OCI-LY1 (cell line): ENCODE measurements at regions not wholly inside any gene's neighbourhood (a gene's known extent, or its start where the extent isn't known, plus 50 kb on each side); places are given as distances from the start of the nearest gene placed in this dataset.

Experiments
- H2AFZ ChIP-seq: fragments of 200-600 bp; sonication (generic), shearing (Covaris generic); 2 replicates; pipeline ENCODE4 v1.6.0; 2014; ENCODE audit warnings: antibody characterized with exemption, mild to moderate bottlenecking, low read length
- H3F3A ChIP-seq: fragments of 200-600 bp; sonication (generic), shearing (Covaris generic); 2 replicates; pipeline ENCODE4 v1.6.0; 2014; ENCODE audit warnings: mild to moderate bottlenecking, antibody characterized with exemption, low read length, moderate library complexity; ENCODE audit not compliant: insufficient read depth
- H3K27ac ChIP-seq: fragments of 200-600 bp; sonication (generic); 2 replicates; pipeline ENCODE4 v1.5.1; 2014; ENCODE audit warnings: low read length, mixed run types, mild to moderate bottlenecking, low read depth; ENCODE audit not compliant: poor library complexity, severe bottlenecking
- H3K27me3 ChIP-seq: fragments of 200-600 bp; sonication (generic); 2 replicates; pipeline ENCODE4 v1.6.0; 2014; ENCODE audit warnings: antibody characterized with exemption, mild to moderate bottlenecking, low read length, moderate library complexity; ENCODE audit not compliant: insufficient read depth
- H3K36me3 ChIP-seq: fragments of 200-600 bp; sonication (generic); 2 replicates; pipeline ENCODE4 v1.6.1; 2014; ENCODE audit warnings: mild to moderate bottlenecking, antibody characterized with exemption, low read length, moderate library complexity, mixed read lengths; ENCODE audit not compliant: insufficient read depth
- H3K4me1 ChIP-seq: fragments of 200-600 bp; sonication (generic); 2 replicates; pipeline ENCODE4 v1.5.1; 2014; ENCODE audit warnings: mild to moderate bottlenecking, low read length, moderate library complexity; ENCODE audit not compliant: insufficient read depth, severe bottlenecking
- H3K4me2 ChIP-seq: fragments of 200-600 bp; sonication (generic), shearing (Covaris generic); 2 replicates; pipeline ENCODE4 v1.6.1; 2014; ENCODE audit warnings: low read length
- H3K4me3 ChIP-seq: fragments of 200-600 bp; sonication (generic); 2 replicates; pipeline ENCODE4 v1.5.1; 2014; ENCODE audit warnings: low read length, low read depth, mild to moderate bottlenecking, mixed read lengths; ENCODE audit not compliant: poor library complexity, severe bottlenecking
- H3K79me2 ChIP-seq: fragments of 200-600 bp; shearing (Covaris generic); 2 replicates; pipeline ENCODE4 v1.6.1; 2016; ENCODE audit warnings: mixed run types, low read length, mixed read lengths; ENCODE audit not compliant: insufficient read depth
- H3K9ac ChIP-seq: fragments of 200-600 bp; sonication (generic), shearing (Covaris generic); 2 replicates; pipeline ENCODE4 v1.6.1; 2014; ENCODE audit warnings: mild to moderate bottlenecking, low read length, mixed read lengths
- H3K9me2 ChIP-seq: fragments of 200-600 bp; sonication (generic), shearing (Covaris generic); 2 replicates; pipeline ENCODE4 v1.6.1; 2014; ENCODE audit warnings: low read depth, mild to moderate bottlenecking, low read length, mixed read lengths
- H3K9me3 ChIP-seq: fragments of 200-600 bp; shearing (Covaris generic); 2 replicates; pipeline ENCODE4 v1.6.1; 2014; ENCODE audit warnings: low read length, mixed read lengths
- H4K20me1 ChIP-seq: fragments of 200-600 bp; sonication (generic), shearing (Covaris generic); 2 replicates; pipeline ENCODE4 v1.6.0; 2016; ENCODE audit warnings: mild to moderate bottlenecking, low read length; ENCODE audit not compliant: insufficient read depth
- CTCF ChIP-seq: fragments of 200-600 bp; sonication (generic), shearing (Covaris generic); IDR thresholded peaks from 2 replicates; pipeline ENCODE4 v1.5.1; 2017; ENCODE audit warnings: mild to moderate bottlenecking, antibody characterized with exemption, low read length, moderate library complexity, mixed read lengths
- EZH2 ChIP-seq: fragments of 200-600 bp; sonication (generic), shearing (Covaris generic); IDR thresholded peaks from 2 replicates; pipeline ENCODE4 v1.8.0; 2017; ENCODE audit warnings: borderline replicate concordance, mixed run types, mild to moderate bottlenecking, antibody characterized with exemption, low read length, moderate library complexity, mixed read lengths

- Histone ChIP-seq H3K9me2 (no peaks in the 10 kb centered on the region), H3K4me1 (no peaks in the 10 kb centered on the region), H3K9me3 (no peaks in the 10 kb centered on the region), H3K4me3 (no peak overlapping the region), H3K4me2 (no peak overlapping the region), H3K79me2 (no peaks in the 10 kb centered on the region), H3F3A (no peaks in the 10 kb centered on the region), H3K27me3 (no peaks in the 10 kb centered on the region; the same call in 1 of the 2 replicates), H3K9ac (no peak overlapping the region), H3K36me3 (no peaks in the 10 kb centered on the region), H3K27ac (no peak overlapping the region), H4K20me1 (no peaks in the 10 kb centered on the region), H2AFZ (no peak overlapping the region)
- TF ChIP-seq EZH2 (no peak), CTCF (no peak)
These were observed 195.8 kb downstream of the CD47 start for GRCh38 chr3:107894998-107895397.

GRCh38 chr3:107892955-107893624 is 197.7 kb downstream of the CD47 start:
- Histone ChIP-seq H3K36me3 (no peaks in the 10 kb centered on the region), H2AFZ (no peak overlapping the region), H3K9me2 (no peaks in the 10 kb centered on the region), H4K20me1 (no peaks in the 10 kb centered on the region), H3K4me1 (no peaks in the 10 kb centered on the region), H3K27me3 (no peaks in the 10 kb centered on the region; the same call in 1 of the 2 replicates), H3F3A (no peaks in the 10 kb centered on the region), H3K4me3 (no peak overlapping the region), H3K9me3 (no peaks in the 10 kb centered on the region), H3K27ac (no peak overlapping the region), H3K79me2 (no peaks in the 10 kb centered on the region), H3K4me2 (no peak overlapping the region), H3K9ac (no peak overlapping the region)
- TF ChIP-seq CTCF, result no peak
- no peak for TF ChIP-seq EZH2

GRCh38 chr3:107884719-107885460 is 205.9 kb downstream of the CD47 start:
- Histone ChIP-seq H3K4me1 (no peaks in the 10 kb centered on the region), H3K36me3 (no peaks in the 10 kb centered on the region), H3F3A (no peaks in the 10 kb centered on the region), H3K4me3 (no peak overlapping the region), H3K4me2 (no peak overlapping the region), H3K9ac (no peak overlapping the region), H3K79me2 (no peaks in the 10 kb centered on the region), H3K9me3 (no peaks in the 10 kb centered on the region), H3K9me2 (no peaks in the 10 kb centered on the region), H4K20me1 (no peaks in the 10 kb centered on the region), H3K27ac (no peak overlapping the region), H2AFZ (no peak overlapping the region), H3K27me3 (no peaks in the 10 kb centered on the region)
- TF ChIP-seq EZH2, result no peak
